H54 (cell line): ENCODE measurements at regions not wholly inside any gene's neighbourhood (a gene's known extent, or its start where the extent isn't known, plus 50 kb on each side); places are given as distances from the start of the nearest gene placed in this dataset.

Experiments used
- DNase-seq: peaks from one replicate; pipeline ENCODE4 v3.0.0; 2011; ENCODE audit warnings: low spot score, mixed read lengths; ENCODE audit not compliant: insufficient read length
- FAIRE-seq: peaks from 3 replicates; lab custom pipeline; 2011; peaks lifted over from hg19 to GRCh38; lab: Jason Lieb, UNC
- POLR2A ChIP-seq: IDR thresholded peaks from 2 replicates; pipeline ENCODE4 v1.6.1; 2011; ENCODE audit warnings: low read depth, mild to moderate bottlenecking, low read length

DNA sequence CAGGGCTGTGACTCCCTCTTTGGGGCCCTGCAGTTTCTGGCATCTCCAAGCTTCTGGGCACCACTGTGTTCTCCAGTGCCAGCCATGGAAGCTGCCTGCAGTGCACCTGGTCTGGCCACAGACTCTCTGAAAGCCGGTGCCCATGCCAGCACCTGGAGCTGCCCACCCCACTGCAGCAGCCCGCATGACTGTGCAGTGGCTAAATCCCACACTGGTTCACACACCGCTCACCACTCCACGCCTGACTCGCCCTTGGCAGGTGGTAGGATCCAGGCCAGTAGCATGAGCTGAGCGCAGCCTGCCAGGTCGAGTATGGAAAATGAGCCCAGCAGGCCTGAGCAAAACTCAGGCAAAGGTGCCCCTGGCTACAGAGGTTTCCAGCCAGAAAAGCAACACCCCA is 72.8 kb upstream of the INTU start:
- TF ChIP-seq POLR2A = no peak
- DNase-seq (no peak), FAIRE-seq (no peak)

DNA sequence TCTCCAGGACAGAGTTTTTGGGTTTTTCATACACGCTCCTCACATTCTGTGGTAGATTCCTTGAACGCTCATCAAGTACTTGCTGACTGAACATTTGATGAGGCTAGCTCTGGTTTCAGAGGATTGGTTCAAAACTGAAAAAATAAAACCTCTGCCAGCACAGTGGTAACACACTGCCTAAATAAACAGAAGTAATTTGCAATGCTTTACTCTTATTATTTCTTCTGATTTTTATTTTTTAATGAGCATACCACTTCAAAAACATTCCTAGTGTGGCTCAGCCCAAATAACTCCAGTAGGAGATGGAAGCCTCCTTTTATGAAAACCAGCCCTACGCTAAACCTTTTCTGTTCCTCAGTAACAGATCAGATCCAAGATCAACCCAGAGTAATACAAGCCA is 72.0 kb upstream of the INTU start:
- TF ChIP-seq POLR2A = no peak
- DNase-seq (no peak), FAIRE-seq (no peak)

DNA sequence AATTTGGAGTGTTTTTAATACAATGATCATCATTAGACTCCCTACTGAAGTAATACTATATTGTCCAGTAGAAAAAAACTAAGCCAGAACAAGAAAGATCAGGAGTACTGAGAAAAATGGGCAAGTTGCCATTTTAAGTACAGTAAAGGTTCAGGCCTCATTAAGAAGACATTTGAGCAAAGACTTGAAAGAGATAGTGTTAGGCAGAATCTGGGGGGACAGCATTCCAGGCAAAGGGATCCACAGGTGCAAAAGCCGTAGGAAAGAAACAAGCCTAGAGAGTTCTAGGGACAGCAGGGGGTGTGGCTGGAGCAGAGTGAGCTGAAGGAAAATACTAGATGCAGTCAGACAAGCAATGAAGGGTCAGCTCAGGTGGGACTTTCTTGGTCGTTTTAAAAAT is 58.1 kb upstream of the INTU start:
- DNase-seq = no peak
- TF ChIP-seq POLR2A = no peak
- FAIRE-seq = no peak

DNA sequence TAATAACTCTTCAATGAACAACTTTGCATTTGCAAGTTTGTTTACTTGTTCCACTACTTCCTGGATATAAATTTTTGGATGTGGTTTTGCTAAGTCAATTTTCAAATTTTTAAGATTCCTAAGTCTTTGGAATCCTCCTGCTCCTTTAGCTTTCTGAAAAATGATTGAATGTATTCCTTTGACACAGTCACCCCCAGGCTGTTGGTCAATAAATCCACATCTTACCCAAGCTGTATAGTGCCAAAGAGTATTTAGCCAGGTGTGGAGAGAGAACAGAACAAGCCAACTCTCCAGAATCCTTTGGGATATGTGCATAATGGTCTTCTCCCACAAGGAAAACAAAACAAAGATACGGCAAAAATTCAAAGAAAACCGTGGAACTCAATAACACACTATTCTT is 56.9 kb upstream of the INTU start:
- TF ChIP-seq POLR2A = no peak
- FAIRE-seq (no peak), DNase-seq (no peak)

DNA sequence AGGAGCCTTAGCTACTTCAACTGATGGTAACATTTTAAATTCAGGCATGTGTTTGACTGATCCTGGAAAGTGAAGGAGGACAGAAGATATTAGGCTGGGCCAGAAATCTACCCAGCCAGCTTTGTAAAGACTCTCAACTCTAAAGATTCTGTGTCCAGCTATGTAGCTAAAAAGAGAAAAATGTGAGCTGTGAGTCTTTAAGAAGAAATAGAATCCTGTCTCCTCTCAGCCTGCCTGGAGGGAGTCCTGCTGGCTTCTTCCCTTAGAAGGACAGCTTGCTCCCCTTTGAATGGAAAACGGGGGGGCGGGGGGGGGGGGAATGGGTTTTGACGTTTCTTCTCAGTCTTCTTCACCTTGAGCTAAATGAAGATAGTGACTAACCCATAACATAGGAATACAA is 54.3 kb upstream of the INTU start:
- DNase-seq = no peak
- TF ChIP-seq POLR2A = no peak
- no peak for FAIRE-seq

DNA sequence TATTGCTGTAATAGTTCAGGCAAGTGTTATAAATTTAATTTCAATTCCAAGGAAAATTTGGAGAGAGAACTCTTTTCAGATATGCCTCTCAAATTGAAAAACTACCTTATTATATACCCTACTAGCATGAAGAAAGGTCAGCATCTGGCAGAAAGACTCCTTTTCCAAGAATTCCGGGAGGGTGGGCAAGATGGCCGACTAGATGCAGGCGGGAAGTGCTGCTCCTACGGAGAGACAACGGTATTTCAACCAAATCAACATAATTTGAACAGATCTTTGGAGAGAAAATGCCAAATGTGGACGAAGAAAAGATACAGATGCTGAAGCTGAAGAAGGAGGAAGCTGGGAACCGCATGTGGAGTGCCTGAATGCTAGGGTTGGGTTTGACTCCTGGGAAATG is 53.8 kb upstream of the INTU start:
- FAIRE-seq (no peak), DNase-seq (no peak)
- no peak for TF ChIP-seq POLR2A

DNA sequence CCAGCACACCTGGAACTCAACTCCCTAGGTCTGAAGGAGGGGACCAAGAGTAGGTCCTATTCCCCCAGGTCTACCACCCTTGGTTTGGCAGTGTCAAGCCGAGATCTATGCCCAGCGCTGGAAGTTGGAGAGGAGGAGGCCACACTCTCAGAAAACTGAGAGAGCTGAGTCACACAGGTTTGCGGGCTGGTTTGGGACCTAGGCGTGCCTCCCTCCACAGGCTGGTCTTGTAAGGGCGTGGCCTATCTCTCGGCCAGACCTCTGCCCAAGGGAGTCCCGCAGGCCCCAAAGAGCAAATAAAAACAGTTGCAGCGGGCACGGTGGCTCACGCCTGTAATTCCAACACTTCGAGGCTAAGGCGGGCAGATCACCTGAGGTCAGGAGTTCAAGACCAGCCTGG is 52.9 kb upstream of the INTU start:
- FAIRE-seq = no peak
- TF ChIP-seq POLR2A = no peak
- no peak for DNase-seq

DNA sequence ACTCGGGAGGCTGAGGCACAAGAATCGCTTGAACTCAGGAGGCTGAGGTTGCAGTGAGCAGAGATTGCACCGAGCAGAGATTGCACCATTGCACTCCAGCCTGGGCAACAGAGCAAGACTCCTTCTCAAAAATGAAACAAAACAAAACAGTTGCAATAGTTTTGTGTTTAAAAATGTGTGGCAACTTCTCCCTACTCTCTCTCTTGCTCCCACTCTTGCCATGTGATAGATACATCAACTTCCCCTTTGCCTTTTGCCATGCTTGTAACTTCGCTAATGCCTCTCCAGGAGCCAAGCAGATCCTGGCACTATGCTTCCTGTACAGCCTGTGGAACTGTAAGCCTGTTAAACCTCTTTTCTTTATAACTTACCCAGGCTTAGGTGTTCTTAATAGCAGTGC is 52.5 kb upstream of the INTU start:
- DNase-seq (no peak), FAIRE-seq (no peak)
- TF ChIP-seq POLR2A = no peak

DNA sequence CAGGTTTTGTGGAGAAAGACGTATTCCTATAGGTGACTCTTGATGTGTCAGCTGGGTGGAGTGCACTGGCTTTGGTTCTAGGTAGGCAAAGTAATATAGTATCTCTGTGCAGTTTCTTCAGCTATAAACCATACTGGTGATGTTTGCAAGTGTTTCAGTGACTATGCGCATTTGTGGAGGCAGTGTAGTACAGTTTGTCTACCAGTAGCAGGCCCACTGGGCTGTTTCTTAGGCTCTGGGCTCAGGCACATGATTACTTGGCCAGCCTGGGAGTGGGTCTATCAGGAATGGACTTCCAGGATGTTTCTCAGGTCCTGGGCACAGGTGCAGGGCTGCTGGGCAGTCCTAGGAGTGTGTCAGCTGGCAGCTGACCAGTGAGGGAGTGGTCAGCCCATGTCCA is 51.9 kb upstream of the INTU start:
- no peak for TF ChIP-seq POLR2A
- DNase-seq (no peak), FAIRE-seq (no peak)
